Testis (tissue), 2 donors: ENCODE measurements at regions not wholly inside any gene's neighbourhood (a gene's known extent, or its start where the extent isn't known, plus 50 kb on each side); places are given as distances from the start of the nearest gene placed in this dataset.

Experiments
- small RNA-seq, 2 donors: library from RNA; depleted of rRNA; stranded (forward); fragments of <200 nt; gene quantifications; one replicate each; pipeline ENCODE3, GENCODE V24; 2016

Small RNA genes lying in the stretch of these regions (small RNA-seq; reads per million reads assigned to genes)
- 0 reads per million in 2 donors for gene RF00017
